ENCODE measurements at regions not wholly inside any gene's neighbourhood (a gene's known extent, or its start where the extent isn't known, plus 50 kb on each side); places are given as distances from the start of the nearest gene placed in this dataset.
"Not testable (repeated sequence)": the region's sequence is repeated elsewhere in the genome, so short reads cannot be mapped to it uniquely, and the experiment has no call there.

GRCh38 chr14:106348873-106349540 lies 822.6 kb downstream of the TMEM121 start:
- DNase-seq = not testable (repeated sequence)

DNA sequence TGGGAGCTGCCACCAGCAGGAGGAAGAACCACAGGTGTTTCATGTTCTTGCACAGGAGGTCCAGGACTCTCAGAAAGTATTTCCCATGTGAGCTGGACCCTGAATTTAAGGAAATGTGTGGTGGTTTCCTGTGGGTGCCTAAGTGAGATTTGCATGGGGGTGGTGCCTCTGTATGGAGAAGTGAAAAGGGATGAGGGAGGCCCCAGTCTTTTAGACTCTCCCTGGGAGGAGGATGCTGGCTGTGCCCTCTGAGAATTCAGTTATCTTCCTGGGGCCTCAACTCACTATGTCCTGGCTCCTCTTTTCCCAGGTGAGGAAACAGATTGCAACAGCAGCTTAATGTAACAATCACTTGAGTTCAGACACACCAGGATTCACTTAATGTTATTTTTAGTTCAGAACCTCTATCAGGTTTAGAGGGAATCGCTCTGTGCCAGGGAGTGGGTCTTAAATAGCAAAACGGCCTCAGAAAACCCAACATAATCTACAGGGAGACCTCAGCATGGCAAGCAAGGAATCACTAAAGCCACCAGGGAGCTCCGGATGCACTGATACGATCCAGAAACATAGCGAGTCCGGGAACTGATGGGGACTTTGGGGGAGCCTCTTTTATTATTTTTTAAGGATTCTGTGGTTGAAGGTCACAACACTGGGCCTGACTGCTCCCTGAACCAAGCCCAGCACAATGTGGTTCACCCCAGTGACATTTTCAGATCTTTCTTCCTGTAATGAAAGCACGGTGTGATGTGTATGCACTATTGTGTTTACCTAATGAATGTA lies 823.5 kb downstream of the TMEM121 start:
- DNase-seq = not testable (repeated sequence)

- not testable (repeated sequence) for DNase-seq
Observed at GRCh38 chr14:106355007-106355791, 828.8 kb downstream of the TMEM121 start.

DNA sequence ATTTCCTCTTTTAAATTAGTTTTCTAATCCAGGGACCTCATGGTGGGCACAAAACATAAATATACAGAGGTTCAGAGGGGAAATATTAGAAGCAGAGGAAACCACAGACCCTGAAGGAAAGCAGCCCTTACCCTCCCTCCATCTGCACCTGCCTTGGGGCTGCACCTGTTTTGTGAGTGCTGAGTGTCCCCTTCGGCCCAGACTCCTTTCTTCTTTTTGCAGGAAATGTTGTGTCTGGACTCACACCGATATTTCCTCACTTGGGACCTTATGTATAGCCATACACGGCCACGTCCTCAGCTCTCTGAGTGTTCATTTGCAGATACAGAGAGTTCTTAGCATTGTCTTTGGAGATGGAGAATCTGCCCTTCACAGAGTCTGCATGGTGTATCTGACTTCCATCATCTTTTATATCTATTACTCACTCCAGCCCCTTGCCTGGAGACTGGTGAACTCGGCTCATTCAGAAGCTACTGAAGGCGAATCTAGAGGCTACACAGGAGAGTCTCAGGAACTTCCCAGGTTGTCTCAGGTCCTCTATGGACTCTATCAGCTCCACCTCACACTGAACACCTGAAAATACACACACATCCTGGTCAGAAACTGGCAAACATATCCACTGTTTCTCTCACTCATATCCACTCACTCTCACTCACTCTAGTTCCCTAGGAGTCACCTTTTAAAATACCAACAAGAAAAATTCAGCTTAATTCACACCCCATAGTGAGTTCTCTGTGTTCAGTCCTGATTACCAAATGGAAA lies 829.7 kb downstream of the TMEM121 start:
- not testable (repeated sequence) for DNase-seq

- DNase-seq = not testable (repeated sequence)
Observed at GRCh38 chr14:106356643-106356930, 830.2 kb downstream of the TMEM121 start.

DNA sequence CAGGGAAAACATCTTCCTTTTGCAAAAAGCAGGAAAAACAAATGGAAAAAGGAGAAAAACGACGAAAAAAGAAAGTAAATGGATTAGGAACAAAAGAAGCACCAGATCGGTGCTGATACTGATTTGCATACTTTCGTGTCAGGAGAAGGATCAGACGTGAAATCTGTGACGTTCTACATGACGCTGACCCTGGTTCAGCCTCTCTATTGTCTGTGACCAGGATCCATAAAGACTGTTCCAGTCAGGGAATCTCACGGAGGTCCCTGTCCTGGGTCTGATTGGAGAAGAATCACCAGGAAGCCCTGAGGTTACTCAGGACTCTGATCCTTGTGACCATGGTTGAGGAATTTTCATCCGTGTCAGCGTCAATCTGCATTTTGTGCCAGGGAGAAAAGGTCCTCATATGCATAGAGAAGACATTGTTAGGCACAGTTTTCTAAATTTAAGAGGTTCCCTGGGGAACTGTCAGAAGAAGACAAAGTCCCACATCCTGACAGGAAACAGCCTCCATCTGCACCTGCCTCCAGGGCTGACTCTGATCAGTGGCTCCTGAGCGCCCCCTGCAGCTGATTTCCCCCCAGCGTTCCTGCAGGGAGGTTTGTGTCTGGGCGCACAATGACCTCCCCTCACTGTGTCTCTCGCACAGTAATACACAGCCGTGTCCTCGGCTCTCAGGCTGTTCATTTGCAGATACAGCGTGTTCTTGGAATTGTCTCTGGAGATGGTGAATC lies 832.9 kb downstream of the TMEM121 start:
- not testable (repeated sequence) for DNase-seq

- DNase-seq = not testable (repeated sequence)
Observed at GRCh38 chr14:106365371-106365770, 839.0 kb downstream of the TMEM121 start.

DNA sequence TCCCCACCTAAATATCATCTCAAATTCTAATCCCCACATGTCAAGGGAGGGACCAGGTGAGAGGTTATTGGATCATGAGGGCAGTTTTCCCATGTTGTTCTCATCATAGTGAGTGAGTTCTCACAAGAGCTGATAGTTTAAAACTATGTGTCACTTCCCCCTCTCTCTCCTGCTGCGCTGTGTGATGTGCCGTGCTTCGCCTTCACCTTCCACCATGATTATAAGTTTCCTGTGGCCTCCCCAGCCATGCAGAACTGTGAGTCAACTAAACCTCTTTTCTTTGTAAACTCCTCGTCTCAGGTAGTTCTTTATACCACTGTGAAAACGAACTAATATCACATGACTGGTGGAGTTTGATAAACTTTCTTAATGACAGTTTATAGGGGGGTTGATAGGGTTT lies 839.5 kb downstream of the TMEM121 start:
- not testable (repeated sequence) for DNase-seq

GRCh38 chr14:106366971-106367370 lies 840.6 kb downstream of the TMEM121 start:
- not testable (repeated sequence) for DNase-seq

- DNase-seq = not testable (repeated sequence)
Observed at GRCh38 chr14:106369456-106369855, 843.1 kb downstream of the TMEM121 start.

GRCh38 chr14:106372870-106373652 lies 846.7 kb downstream of the TMEM121 start:
- DNase-seq = peak; percentile 24

GRCh38 chr14:106373653-106374110 lies 847.3 kb downstream of the TMEM121 start:
- not testable (repeated sequence) for DNase-seq

- DNase-seq = no peak
Observed at GRCh38 chr14:106377432-106377831, 851.0 kb downstream of the TMEM121 start.

DNA sequence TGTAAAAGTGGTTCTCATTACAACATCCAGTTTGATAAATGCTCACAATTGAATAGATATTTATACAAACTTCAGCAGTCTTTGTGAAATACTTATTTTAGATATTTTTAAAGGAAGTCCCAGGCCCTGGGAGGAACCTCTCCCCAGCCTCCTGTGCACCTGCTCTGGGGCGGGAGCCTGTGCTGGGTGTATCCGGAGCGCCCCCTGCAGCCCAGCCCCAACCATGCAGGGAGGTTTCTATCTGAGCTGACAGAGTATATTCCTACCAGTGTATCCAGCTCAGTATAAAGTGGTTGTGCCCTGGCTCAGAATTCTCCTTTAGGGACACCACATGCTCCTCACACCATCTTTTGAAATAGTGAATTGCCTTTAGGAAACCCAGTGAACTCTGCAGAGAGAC lies 851.8 kb downstream of the TMEM121 start:
- DNase-seq = no peak

DNA sequence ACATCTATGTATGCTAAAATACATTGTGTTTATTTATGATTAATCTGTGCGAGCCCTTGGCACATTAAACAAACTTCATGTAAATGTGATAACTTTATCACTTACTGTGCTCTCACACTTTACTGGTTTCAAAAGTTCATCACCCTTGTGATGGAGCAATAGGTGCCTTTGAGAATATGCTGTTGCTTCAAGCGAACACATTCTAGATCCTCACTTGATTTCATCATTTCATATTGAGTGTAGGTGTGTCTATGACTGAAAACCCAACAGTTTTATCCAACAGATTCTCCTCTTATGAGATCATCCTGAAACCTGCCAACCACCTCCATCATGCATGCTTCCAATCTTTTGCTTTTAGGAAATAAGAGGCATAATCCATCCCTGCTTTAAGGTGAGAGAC lies 854.4 kb downstream of the TMEM121 start:
- no peak for DNase-seq

DNA sequence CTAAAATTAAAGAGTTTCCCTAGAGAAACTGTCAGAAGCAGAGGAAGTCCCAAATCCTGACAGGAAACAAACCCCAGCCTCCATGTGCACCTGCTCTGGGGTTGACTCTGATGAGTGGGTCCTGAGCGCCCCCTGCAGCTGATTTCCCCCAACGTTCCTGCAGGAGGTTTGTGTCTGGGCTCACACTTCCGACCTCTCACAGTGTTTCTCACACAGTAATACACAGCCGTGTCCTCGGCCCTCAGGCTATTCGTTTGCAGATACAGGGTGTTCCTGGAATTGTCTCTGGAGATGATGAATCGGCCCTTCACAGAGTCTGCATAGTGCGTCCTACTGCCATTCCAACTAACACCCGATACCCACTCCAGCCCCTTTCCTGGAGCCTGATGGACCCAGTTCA lies 862.8 kb downstream of the TMEM121 start:
- DNase-seq = not testable (repeated sequence)

DNA sequence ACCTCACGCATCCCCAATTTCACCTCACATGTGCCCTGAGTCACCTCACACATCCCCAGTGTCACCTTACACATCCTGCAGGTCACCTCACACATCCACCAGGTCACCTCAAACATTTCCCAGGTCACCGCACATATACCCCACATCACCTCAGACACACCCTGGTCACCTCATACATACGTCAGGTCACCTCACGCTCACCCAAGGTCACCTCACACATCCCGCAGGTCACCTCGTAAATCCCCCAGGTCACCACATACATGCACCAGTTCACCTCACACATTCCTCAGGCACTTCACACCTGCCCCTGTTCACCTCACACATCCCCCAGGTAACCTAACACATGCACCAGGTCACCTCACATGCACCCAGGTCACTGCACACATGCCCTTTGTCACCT lies 864.0 kb downstream of the TMEM121 start:
- no peak for DNase-seq

- no peak for DNase-seq
Observed at GRCh38 chr14:106390947-106391346, 864.6 kb downstream of the TMEM121 start.

DNA sequence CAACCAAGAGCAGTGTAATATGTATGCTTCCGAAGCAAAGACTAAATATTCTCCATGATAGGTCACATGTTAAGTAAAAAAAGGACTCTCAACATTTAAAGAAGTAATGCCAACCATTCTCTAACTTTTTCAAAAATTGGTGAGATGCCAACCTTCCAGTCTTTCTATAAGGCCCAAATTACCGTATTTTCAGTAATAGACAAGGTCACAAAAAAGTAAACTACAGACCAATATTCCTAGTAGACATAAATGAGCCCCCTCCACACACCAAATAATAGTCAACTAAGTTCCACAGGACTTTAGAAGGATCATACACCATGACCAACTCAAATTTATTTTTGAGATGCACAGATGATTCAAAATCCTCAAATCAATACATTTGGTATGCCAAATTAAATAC lies 867.4 kb downstream of the TMEM121 start:
- no peak for DNase-seq

GRCh38 chr14:106395456-106396050 lies 869.2 kb downstream of the TMEM121 start:
- no peak for DNase-seq

GRCh38 chr14:106396999-106397398 lies 870.6 kb downstream of the TMEM121 start:
- no peak for DNase-seq
